ENCODE measurements at regions not wholly inside any gene's neighbourhood (a gene's known extent, or its start where the extent isn't known, plus 50 kb on each side); places are given as distances from the start of the nearest gene placed in this dataset.
"Not testable (repeated sequence)": the region's sequence is repeated elsewhere in the genome, so short reads cannot be mapped to it uniquely, and the experiment has no call there.

- Histone ChIP-seq H4K20me1 (ENCODE audit: insufficient read depth, low read length, poor library complexity, severe bottlenecking) (no peaks in the 10 kb centered on the region), H2AFZ (ENCODE audit: low read length) (no peak overlapping the region), H3K4me1 (ENCODE audit: insufficient read depth, low read length, poor library complexity, severe bottlenecking) (no peaks in the 10 kb centered on the region), H3K9me3 (ENCODE audit: insufficient read depth, low read depth, low read length) (no peaks in the 10 kb centered on the region), H3K27me3 (ENCODE audit: insufficient read depth, low read length, poor library complexity, severe bottlenecking) (no peaks in the 10 kb centered on the region), H3K36me3 (ENCODE audit: insufficient read depth, low read length) (no peaks in the 10 kb centered on the region), H3K9ac (ENCODE audit: low read depth, low read length, poor library complexity, severe bottlenecking) (no peak overlapping the region), H3K9me2 (replicated peaks; ENCODE audit: low read depth, low read length) (no peaks in the 10 kb centered on the region), H3K4me2 (ENCODE audit: low read depth, low read length, poor library complexity, severe bottlenecking) (no peak overlapping the region), H3F3A (ENCODE audit: low read depth) (no peaks in the 10 kb centered on the region), H3K79me2 (ENCODE audit: insufficient read depth, low read length) (no peaks in the 10 kb centered on the region), H3K4me3 (ENCODE audit: low read length, poor library complexity, severe bottlenecking) (no peak overlapping the region)
- TF ChIP-seq CTCF (conservative IDR thresholded peaks at IDR 0.05; ENCODE audit: low read length) (no peak), EZH2phosphoT487 (IDR thresholded peaks at IDR 0.05; ENCODE audit: borderline replicate concordance) (no peak)
Measured at GRCh38 chr12:60602601-60603000, 1006.8 kb downstream of the SLC16A7 start.

- H3K27me3 ChIP-seq (ENCODE audit: insufficient read depth, low read length, poor library complexity, severe bottlenecking); H3K4me1 ChIP-seq (ENCODE audit: insufficient read depth, low read length, poor library complexity, severe bottlenecking); H3K9me2 ChIP-seq (replicated peaks; ENCODE audit: low read depth, low read length); H3F3A ChIP-seq (ENCODE audit: low read depth); H4K20me1 ChIP-seq (ENCODE audit: insufficient read depth, low read length, poor library complexity, severe bottlenecking); H3K4me3 ChIP-seq (ENCODE audit: low read length, poor library complexity, severe bottlenecking); H3K9ac ChIP-seq (ENCODE audit: low read depth, low read length, poor library complexity, severe bottlenecking); H3K36me3 ChIP-seq (ENCODE audit: insufficient read depth, low read length); H2AFZ ChIP-seq (ENCODE audit: low read length); H3K79me2 ChIP-seq (ENCODE audit: insufficient read depth, low read length); H3K4me2 ChIP-seq (ENCODE audit: low read depth, low read length, poor library complexity, severe bottlenecking); H3K9me3 ChIP-seq (ENCODE audit: insufficient read depth, low read depth, low read length): not testable (repeated sequence)
Measured at GRCh38 chr12:60603475-60603874, 1007.6 kb downstream of the SLC16A7 start.

GRCh38 chr12:60616400-60616799 is 1020.6 kb downstream of the SLC16A7 start:
- H3F3A ChIP-seq (ENCODE audit: low read depth): no peaks in the 10 kb centered on the region
- H3K9ac ChIP-seq (ENCODE audit: low read depth, low read length, poor library complexity, severe bottlenecking): no peak overlapping the region
- H3K4me1 ChIP-seq (ENCODE audit: insufficient read depth, low read length, poor library complexity, severe bottlenecking): no peaks in the 10 kb centered on the region
- no peaks in the 10 kb centered on the region for H3K9me2 ChIP-seq (replicated peaks; ENCODE audit: low read depth, low read length)
- no peak overlapping the region for H3K4me3 ChIP-seq (ENCODE audit: low read length, poor library complexity, severe bottlenecking)
- H2AFZ ChIP-seq (ENCODE audit: low read length): no peak overlapping the region
- no peaks in the 10 kb centered on the region for H3K27me3 ChIP-seq (ENCODE audit: insufficient read depth, low read length, poor library complexity, severe bottlenecking)
- H3K4me2 ChIP-seq (ENCODE audit: low read depth, low read length, poor library complexity, severe bottlenecking): no peak overlapping the region
- H3K36me3 ChIP-seq (ENCODE audit: insufficient read depth, low read length): no peaks in the 10 kb centered on the region
- H3K9me3 ChIP-seq (ENCODE audit: insufficient read depth, low read depth, low read length): no peaks in the 10 kb centered on the region; the same call in 1 of the 2 replicates
- no peaks in the 10 kb centered on the region for H4K20me1 ChIP-seq (ENCODE audit: insufficient read depth, low read length, poor library complexity, severe bottlenecking)
- H3K79me2 ChIP-seq (ENCODE audit: insufficient read depth, low read length): no peaks in the 10 kb centered on the region
- TF ChIP-seq EZH2phosphoT487 (IDR thresholded peaks at IDR 0.05; ENCODE audit: borderline replicate concordance): no peak
- TF ChIP-seq CTCF (conservative IDR thresholded peaks at IDR 0.05; ENCODE audit: low read length): no peak

DNA sequence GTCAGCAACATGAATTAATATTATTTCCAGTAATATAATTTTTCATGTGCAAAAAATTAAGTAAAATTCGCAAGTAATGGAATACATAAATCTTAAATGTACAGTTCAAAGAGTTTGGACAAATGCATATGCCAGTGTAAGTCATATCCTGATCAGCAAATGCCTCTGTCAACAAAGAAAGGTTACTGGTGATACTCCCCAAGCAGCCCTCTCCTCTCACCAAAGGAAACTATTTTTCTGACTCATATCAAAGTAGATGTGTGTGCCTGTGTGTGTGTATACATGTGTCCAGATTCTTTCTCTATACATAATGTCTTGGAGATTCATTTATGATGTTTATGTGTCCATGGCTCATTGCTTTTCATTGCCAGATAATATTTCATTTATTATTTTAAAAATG is 1035.0 kb downstream of the SLC16A7 start:
- no peaks in the 10 kb centered on the region for H3K36me3 ChIP-seq (ENCODE audit: insufficient read depth, low read length)
- H3K4me2 ChIP-seq (ENCODE audit: low read depth, low read length, poor library complexity, severe bottlenecking): no peak overlapping the region
- no peak for TF ChIP-seq CTCF (conservative IDR thresholded peaks at IDR 0.05; ENCODE audit: low read length)
- no peak for TF ChIP-seq EZH2phosphoT487 (IDR thresholded peaks at IDR 0.05; ENCODE audit: borderline replicate concordance)
- no peaks in the 10 kb centered on the region for H3K4me1 ChIP-seq (ENCODE audit: insufficient read depth, low read length, poor library complexity, severe bottlenecking)
- no peaks in the 10 kb centered on the region for H3K9me3 ChIP-seq (ENCODE audit: insufficient read depth, low read depth, low read length)
- no peak overlapping the region for H2AFZ ChIP-seq (ENCODE audit: low read length)
- no peak overlapping the region for H3K9ac ChIP-seq (ENCODE audit: low read depth, low read length, poor library complexity, severe bottlenecking)
- H3K4me3 ChIP-seq (ENCODE audit: low read length, poor library complexity, severe bottlenecking): no peak overlapping the region
- H3F3A ChIP-seq (ENCODE audit: low read depth): no peaks in the 10 kb centered on the region
- H3K79me2 ChIP-seq (ENCODE audit: insufficient read depth, low read length): no peaks in the 10 kb centered on the region
- H3K27me3 ChIP-seq (ENCODE audit: insufficient read depth, low read length, poor library complexity, severe bottlenecking): no peaks in the 10 kb centered on the region
- no peaks in the 10 kb centered on the region for H4K20me1 ChIP-seq (ENCODE audit: insufficient read depth, low read length, poor library complexity, severe bottlenecking)
- no peaks in the 10 kb centered on the region for H3K9me2 ChIP-seq (replicated peaks; ENCODE audit: low read depth, low read length)

Measured in Loucy (cell line).